IMR-90 (cell line): ENCODE measurements at regions not wholly inside any gene's neighbourhood (a gene's known extent, or its start where the extent isn't known, plus 50 kb on each side); places are given as distances from the start of the nearest gene placed in this dataset.

ENCODE experiments used
- ATAC-seq: fragments of 200-7000 bp; cut with Tn5 transposase; 2 replicates; pipeline ENCODE4 v1.9.1; 2020; ENCODE audit warnings: low read depth, mild to moderate bottlenecking, moderate library complexity
- BruUV-seq: library from RNA; stranded (reverse); fragments of 400-500 nt; replicated peaks from 2 replicates; lab custom pipeline; 2021; lab: Mats Ljungman, UMichigan
- CTCF ChIA-PET: fragments of 300-600 bp; formaldehyde crosslinking; extraction: SDS; loops from one replicate; lab custom pipeline; 2021; ENCODE audit warnings: antibody characterized with exemption; lab: Yijun Ruan, JAX
- POLR2A ChIA-PET: fragments of 300-600 bp; sonication (Branson Sonifier 250); formaldehyde crosslinking; loops from one replicate; lab custom pipeline; 2022; ENCODE audit warnings: antibody characterized with exemption; ENCODE audit not compliant: unreplicated experiment; lab: Charles Lee
- DNase-seq: peaks from one replicate; pipeline ENCODE4 v3.0.0; 2013
- H2AFZ ChIP-seq: replicated peaks from 2 replicates; pipeline ENCODE3; 2013; ENCODE audit warnings: low read length, mild to moderate bottlenecking; ENCODE audit not compliant: poor library complexity
- H2AK5ac ChIP-seq: 2 replicates; pipeline ENCODE4 v1.6.1; 2013; ENCODE audit warnings: low read depth, low read length, inconsistent platforms
- H2AK9ac ChIP-seq: replicated peaks from 2 replicates; pipeline ENCODE3; 2013; ENCODE audit warnings: mild to moderate bottlenecking, low read depth, low read length, moderate library complexity; ENCODE audit not compliant: poor library complexity
- H2BK120ac ChIP-seq: 2 replicates; pipeline ENCODE4 v1.6.1; 2013; ENCODE audit warnings: low read depth, low read length, inconsistent platforms
- H2BK15ac ChIP-seq: 3 replicates; pipeline ENCODE4 v1.6.1; 2013; ENCODE audit warnings: low read depth, low read length, inconsistent platforms
- H2BK20ac ChIP-seq: 2 replicates; pipeline ENCODE4 v1.6.1; 2013; ENCODE audit warnings: low read depth, mild to moderate bottlenecking, inconsistent platforms, low read length, moderate library complexity
- H2BK5ac ChIP-seq: 2 replicates; pipeline ENCODE4 v1.6.1; 2013; ENCODE audit warnings: mild to moderate bottlenecking, low read depth, low read length, inconsistent platforms; ENCODE audit not compliant: poor library complexity, severe bottlenecking
- H3K14ac ChIP-seq: replicated peaks from 2 replicates; pipeline ENCODE4 v1.6.1; 2013; ENCODE audit warnings: low read depth, low read length, inconsistent platforms
- H3K18ac ChIP-seq: 2 replicates; pipeline ENCODE4 v1.6.1; 2013; ENCODE audit warnings: low read depth, low read length, control low read depth
- H3K23ac ChIP-seq: 2 replicates; pipeline ENCODE4 v1.6.1; 2013; ENCODE audit warnings: low read depth, low read length, inconsistent platforms
- H3K27ac ChIP-seq: 2 replicates; pipeline ENCODE4 v1.5.1; 2013; ENCODE audit warnings: mild to moderate bottlenecking, control low read depth, low read length; ENCODE audit not compliant: insufficient read depth
- H3K27me3 ChIP-seq: 2 replicates; pipeline ENCODE4 v1.6.1; 2013; ENCODE audit warnings: low read length; ENCODE audit not compliant: control insufficient read depth, insufficient read depth
- H3K36me3 ChIP-seq: 2 replicates; pipeline ENCODE4 v1.6.1; 2013; ENCODE audit warnings: low read length, mixed read lengths; ENCODE audit not compliant: control insufficient read depth, insufficient read depth
- H3K4ac ChIP-seq: 2 replicates; pipeline ENCODE4 v1.6.1; 2013; ENCODE audit warnings: low read depth, low read length, inconsistent platforms
- H3K4me1 ChIP-seq: 2 replicates; pipeline ENCODE4 v1.6.1; 2013; ENCODE audit warnings: low read length, mixed read lengths; ENCODE audit not compliant: control insufficient read depth, insufficient read depth
- H3K4me2 ChIP-seq: 2 replicates; pipeline ENCODE4 v1.6.1; 2013; ENCODE audit warnings: low read depth, mild to moderate bottlenecking, control low read depth, low read length, moderate library complexity
- H3K4me3 ChIP-seq: 2 replicates; pipeline ENCODE4 v1.5.1; 2013; ENCODE audit warnings: low read depth, mild to moderate bottlenecking, control low read depth, low read length, moderate library complexity; ENCODE audit not compliant: insufficient read depth
- H3K56ac ChIP-seq: 2 replicates; pipeline ENCODE4 v1.6.1; 2013; ENCODE audit warnings: low read length, inconsistent platforms; ENCODE audit not compliant: insufficient read depth; ENCODE audit errors: extremely low read depth
- H3K79me1 ChIP-seq, 2 experiments: 2 replicates each; pipeline ENCODE4 v1.6.1; 2013; ENCODE audit warnings: low read length in 2 of 2, inconsistent platforms in 1 of 2, low read depth in 1 of 2
- H3K9ac ChIP-seq: 2 replicates; pipeline ENCODE4 v1.6.1; 2013; ENCODE audit warnings: low read depth, low read length, control low read depth
- H3K9me1 ChIP-seq: 2 replicates; pipeline ENCODE4 v1.6.1; 2013; ENCODE audit warnings: low read length, inconsistent platforms; ENCODE audit not compliant: insufficient read depth
- H3K9me3 ChIP-seq: 2 replicates; pipeline ENCODE4 v1.6.1; 2013; ENCODE audit warnings: low read length; ENCODE audit not compliant: control insufficient read depth, insufficient read depth
- H4K20me1 ChIP-seq: 2 replicates; pipeline ENCODE4 v1.6.1; 2013; ENCODE audit warnings: low read length, inconsistent platforms; ENCODE audit not compliant: insufficient read depth
- H4K5ac ChIP-seq: 2 replicates; pipeline ENCODE4 v1.6.1; 2013; ENCODE audit warnings: mild to moderate bottlenecking, low read depth, low read length, control low read depth
- H4K8ac ChIP-seq, 2 experiments: 2 replicates each; pipeline ENCODE4 v1.6.1; 2013; ENCODE audit warnings: low read depth in 2 of 2, low read length in 2 of 2, control low read depth in 1 of 2, inconsistent platforms in 1 of 2
- H4K91ac ChIP-seq: 2 replicates; pipeline ENCODE4 v1.6.1; 2013; ENCODE audit warnings: low read depth, low read length, inconsistent platforms; ENCODE audit not compliant: insufficient read depth
- BHLHE40 ChIP-seq: fragments of 150-350 bp; IDR thresholded peaks from 2 replicates; pipeline ENCODE4 v1.6.1; 2016; ENCODE audit warnings: mild to moderate bottlenecking, low read depth, low read length
- CEBPB ChIP-seq: IDR thresholded peaks from 2 replicates; pipeline ENCODE4 v1.6.1; 2012; ENCODE audit warnings: low read depth, low read length, improper control_type of control experiment
- CHD1 ChIP-seq: IDR thresholded peaks from 2 replicates; pipeline ENCODE4 v1.6.1; 2012; ENCODE audit warnings: low read depth, low read length, improper control_type of control experiment
- ELK1 ChIP-seq: fragments of 150-350 bp; IDR thresholded peaks from 2 replicates; pipeline ENCODE4 v1.6.1; 2016; ENCODE audit warnings: low read depth, mild to moderate bottlenecking, low read length, moderate library complexity, borderline replicate concordance
- FOS ChIP-seq: fragments of 150-350 bp; IDR thresholded peaks from 2 replicates; pipeline ENCODE4 v1.6.1; 2016; ENCODE audit warnings: low read depth, low read length
- MAFK ChIP-seq: IDR thresholded peaks from 2 replicates; pipeline ENCODE4 v1.6.1; 2012; ENCODE audit warnings: low read depth, low read length, improper control_type of control experiment
- MAZ ChIP-seq: IDR thresholded peaks from 2 replicates; pipeline ENCODE4 v1.6.1; 2012; ENCODE audit warnings: low read depth, mild to moderate bottlenecking, low read length, improper control_type of control experiment, moderate library complexity, borderline replicate concordance
- MXI1 ChIP-seq: IDR thresholded peaks from 2 replicates; pipeline ENCODE4 v1.6.1; 2012; ENCODE audit warnings: low read depth, mild to moderate bottlenecking, low read length, moderate library complexity, borderline replicate concordance
- NFE2L2 ChIP-seq: fragments of 150-350 bp; IDR thresholded peaks from 2 replicates; pipeline ENCODE4 v1.6.1; 2016; ENCODE audit warnings: low read depth, mild to moderate bottlenecking, low read length
- POLR2A ChIP-seq: IDR thresholded peaks from 2 replicates; pipeline ENCODE4 v1.6.1; 2012; ENCODE audit warnings: mild to moderate bottlenecking, low read depth, low read length
- RAD21 ChIP-seq: IDR thresholded peaks from 2 replicates; pipeline ENCODE4 v1.6.1; 2012; ENCODE audit warnings: low read length, improper control_type of control experiment
- RCOR1 ChIP-seq: IDR thresholded peaks from 2 replicates; pipeline ENCODE4 v1.6.1; 2012; ENCODE audit warnings: mild to moderate bottlenecking, low read length, improper control_type of control experiment; ENCODE audit not compliant: insufficient replicate concordance
- RFX5 ChIP-seq: IDR thresholded peaks from 2 replicates; pipeline ENCODE4 v1.8.0; 2012; ENCODE audit warnings: low read depth, mild to moderate bottlenecking, low read length, moderate library complexity
- SMC3 ChIP-seq: fragments of 150-350 bp; IDR thresholded peaks from 2 replicates; pipeline ENCODE4 v1.6.1; 2016; ENCODE audit warnings: low read depth, mild to moderate bottlenecking, antibody characterized with exemption, low read length, moderate library complexity
- WGBS, 2 experiments: methylation state at CpG; one replicate each; pipeline versions ENCODE4 v1.1.5 to v1.1.7; 2013; ENCODE audit warnings: missing lambda C conversion rate in 2 of 2; ENCODE audit not compliant: insufficient read length in 1 of 2; ENCODE audit errors: extremely low coverage in 2 of 2; 5-methylcytosine and 5-hydroxymethylcytosine counted together
- dilution Hi-C: fragments of 300-500 bp; cut with HindIII; formaldehyde crosslinking; loops from one replicate; pipeline ENCODE4 v1.14.3; 2018; ENCODE audit warnings: low sequenced_read_pairs; ENCODE audit not compliant: unreplicated experiment
- in situ Hi-C: fragments of 300-500 bp; cut with MboI; formaldehyde crosslinking; loops from 3 replicates; pipeline ENCODE4 v1.14.3; 2019; ENCODE audit warnings: low sequenced_read_pairs, inconsistent platforms, mixed read lengths
- intact Hi-C: fragments of 100-400 bp; cut with micrococcal nuclease; formaldehyde crosslinking; loops from 2 replicates; pipeline ENCODE4 v1.10.0; 2022
- TF ChIP-seq, protein P1 (sequence below): conservative IDR thresholded peaks from 2 replicates; pipeline ENCODE4 v1.5.1; 2012; ENCODE audit warnings: mild to moderate bottlenecking, low read depth, low read length, improper control_type of control experiment
- TF ChIP-seq, protein P2 (sequence below): fragments of 150-350 bp; IDR thresholded peaks from 2 replicates; pipeline ENCODE4 v1.6.1; 2017; ENCODE audit warnings: mild to moderate bottlenecking, antibody characterized with exemption, low read length, low read depth

DNA sequence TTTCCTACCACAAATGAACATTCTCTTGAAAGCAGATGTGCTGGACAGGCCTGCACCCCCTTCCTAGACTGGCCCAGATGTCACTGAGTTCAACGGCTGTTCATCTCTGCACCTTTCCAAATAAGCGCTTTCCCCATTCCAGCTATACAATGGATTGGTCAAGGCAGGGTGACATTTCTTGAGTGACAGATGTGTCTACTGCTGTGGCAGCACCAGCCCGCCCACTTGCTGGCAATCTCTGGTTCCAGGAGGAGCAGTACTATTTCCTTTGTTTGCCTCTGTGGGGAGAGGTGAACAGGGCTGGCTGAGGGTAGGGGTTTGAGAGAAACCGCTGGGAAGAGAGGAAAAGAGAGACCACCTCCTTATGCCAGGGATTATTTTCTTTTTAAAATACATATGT lies 269.5 kb upstream of the POU3F3 start:
- in situ Hi-C loops = no loop called here
- no peak for ATAC-seq

More for the DNA sequence above, 269.5 kb upstream of the POU3F3 start:
- no peak overlapping the region for H2BK120ac ChIP-seq
- no peak overlapping the region for H3K9ac ChIP-seq
- no peaks in the 10 kb centered on the region for H3K9me1 ChIP-seq
- no peak overlapping the region for H3K4me2 ChIP-seq
- peaks cover 9% of the 10 kb centered on the region for H3K9me3 ChIP-seq
- H3K27ac ChIP-seq = no peak overlapping the region
- no CpG with 5 or more reads among the region's 4 CpGs for WGBS, 2 experiments
- ChIA-PET CTCF (no interaction called here), POLR2A (no interaction called here)
- H3K27me3 ChIP-seq = no peaks in the 10 kb centered on the region
- TF ChIP-seq RAD21 = no peak
- no peak for TF ChIP-seq MAFK
- no peak for TF ChIP-seq BHLHE40
- no peak for TF ChIP-seq CHD1
- no peak for TF ChIP-seq POLR2A
- no peak for TF ChIP-seq FOS
- TF ChIP-seq CEBPB = no peak
- TF ChIP-seq MAZ = no peak
- no peak for TF ChIP-seq MXI1
- no peak for TF ChIP-seq RFX5
- no peak for TF ChIP-seq ELK1
- TF ChIP-seq, protein P1, sequence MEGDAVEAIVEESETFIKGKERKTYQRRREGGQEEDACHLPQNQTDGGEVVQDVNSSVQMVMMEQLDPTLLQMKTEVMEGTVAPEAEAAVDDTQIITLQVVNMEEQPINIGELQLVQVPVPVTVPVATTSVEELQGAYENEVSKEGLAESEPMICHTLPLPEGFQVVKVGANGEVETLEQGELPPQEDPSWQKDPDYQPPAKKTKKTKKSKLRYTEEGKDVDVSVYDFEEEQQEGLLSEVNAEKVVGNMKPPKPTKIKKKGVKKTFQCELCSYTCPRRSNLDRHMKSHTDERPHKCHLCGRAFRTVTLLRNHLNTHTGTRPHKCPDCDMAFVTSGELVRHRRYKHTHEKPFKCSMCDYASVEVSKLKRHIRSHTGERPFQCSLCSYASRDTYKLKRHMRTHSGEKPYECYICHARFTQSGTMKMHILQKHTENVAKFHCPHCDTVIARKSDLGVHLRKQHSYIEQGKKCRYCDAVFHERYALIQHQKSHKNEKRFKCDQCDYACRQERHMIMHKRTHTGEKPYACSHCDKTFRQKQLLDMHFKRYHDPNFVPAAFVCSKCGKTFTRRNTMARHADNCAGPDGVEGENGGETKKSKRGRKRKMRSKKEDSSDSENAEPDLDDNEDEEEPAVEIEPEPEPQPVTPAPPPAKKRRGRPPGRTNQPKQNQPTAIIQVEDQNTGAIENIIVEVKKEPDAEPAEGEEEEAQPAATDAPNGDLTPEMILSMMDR = no peak
- TF ChIP-seq NFE2L2 = no peak
- no peak for TF ChIP-seq SMC3
- no peak for TF ChIP-seq RCOR1
- TF ChIP-seq, protein P2, sequence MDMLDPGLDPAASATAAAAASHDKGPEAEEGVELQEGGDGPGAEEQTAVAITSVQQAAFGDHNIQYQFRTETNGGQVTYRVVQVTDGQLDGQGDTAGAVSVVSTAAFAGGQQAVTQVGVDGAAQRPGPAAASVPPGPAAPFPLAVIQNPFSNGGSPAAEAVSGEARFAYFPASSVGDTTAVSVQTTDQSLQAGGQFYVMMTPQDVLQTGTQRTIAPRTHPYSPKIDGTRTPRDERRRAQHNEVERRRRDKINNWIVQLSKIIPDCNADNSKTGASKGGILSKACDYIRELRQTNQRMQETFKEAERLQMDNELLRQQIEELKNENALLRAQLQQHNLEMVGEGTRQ = no peak
- no peak overlapping the region for H2AFZ ChIP-seq
- DNase-seq = no peak
- no peak overlapping the region for H4K8ac ChIP-seq
- no peaks in the 10 kb centered on the region for H3K4me1 ChIP-seq
- intact Hi-C loops (no loop called here), dilution Hi-C loops (no loop called here)
- no TSS peak for BruUV-seq
- H3K56ac ChIP-seq = no peak overlapping the region
- no peak overlapping the region for H3K4me3 ChIP-seq
- H3K14ac ChIP-seq = no peak overlapping the region
- no peak overlapping the region for H2BK5ac ChIP-seq
- no peak overlapping the region for H3K4ac ChIP-seq
- no peak overlapping the region for H2AK5ac ChIP-seq
- H2BK15ac ChIP-seq = no peak overlapping the region
- no peak overlapping the region for H2BK20ac ChIP-seq
- H3K36me3 ChIP-seq = no peaks in the 10 kb centered on the region
- no peaks in the 10 kb centered on the region for H4K20me1 ChIP-seq
- H3K23ac ChIP-seq = no peak overlapping the region
- H4K5ac ChIP-seq = no peak overlapping the region
- H2AK9ac ChIP-seq = no peak overlapping the region
- no peak overlapping the region for H4K91ac ChIP-seq
- H3K18ac ChIP-seq = no peak overlapping the region
- no peaks in the 10 kb centered on the region for H3K79me1 ChIP-seq
